Effector CD4-positive, alpha-beta T cell (primary cell): ENCODE measurements at regions not wholly inside any gene's neighbourhood (a gene's known extent, or its start where the extent isn't known, plus 50 kb on each side); places are given as distances from the start of the nearest gene placed in this dataset.

Experiments used
- DNase-seq: peaks from one replicate; pipeline ENCODE4 v3.0.0-alpha.2; 2020

DNA sequence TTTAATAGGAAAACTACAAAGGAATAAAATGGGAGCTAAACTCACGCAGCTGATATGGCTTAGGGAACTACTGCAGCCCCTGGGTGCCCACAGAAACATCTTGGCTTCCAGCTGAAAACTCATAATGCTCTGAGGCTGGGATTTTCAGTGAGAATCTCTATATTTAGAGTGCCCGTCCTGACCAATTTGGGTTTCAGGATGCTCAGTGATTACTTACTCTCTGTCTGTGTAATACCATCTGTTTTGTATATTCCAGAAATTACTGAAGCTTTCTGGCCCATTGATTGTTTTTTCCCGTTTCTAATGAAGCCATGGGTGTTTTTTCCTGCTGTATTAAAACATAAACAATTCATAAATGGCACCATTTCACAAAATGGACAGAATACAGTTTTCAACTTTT lies 50.6 kb upstream of the ZNF385D start:
- no peak for DNase-seq

DNA sequence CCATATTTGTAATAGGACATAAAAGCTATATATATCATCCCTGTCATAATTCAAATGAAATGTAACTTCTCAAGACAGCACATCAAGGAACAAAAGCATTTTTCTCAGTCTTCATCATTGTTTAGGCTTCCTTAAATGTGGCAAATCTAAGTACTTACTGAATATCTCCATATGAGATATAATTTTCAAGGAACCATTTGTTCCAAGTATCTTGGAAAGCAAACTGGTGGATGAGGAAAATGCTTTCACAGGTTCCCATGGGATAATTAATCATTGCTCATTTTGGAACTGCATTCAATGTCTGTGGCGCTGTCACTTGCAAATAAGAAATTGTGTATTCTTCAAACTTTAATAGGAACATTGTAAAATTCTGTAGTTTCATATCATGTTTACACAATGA lies 52.6 kb upstream of the ZNF385D start:
- no peak for DNase-seq

DNA sequence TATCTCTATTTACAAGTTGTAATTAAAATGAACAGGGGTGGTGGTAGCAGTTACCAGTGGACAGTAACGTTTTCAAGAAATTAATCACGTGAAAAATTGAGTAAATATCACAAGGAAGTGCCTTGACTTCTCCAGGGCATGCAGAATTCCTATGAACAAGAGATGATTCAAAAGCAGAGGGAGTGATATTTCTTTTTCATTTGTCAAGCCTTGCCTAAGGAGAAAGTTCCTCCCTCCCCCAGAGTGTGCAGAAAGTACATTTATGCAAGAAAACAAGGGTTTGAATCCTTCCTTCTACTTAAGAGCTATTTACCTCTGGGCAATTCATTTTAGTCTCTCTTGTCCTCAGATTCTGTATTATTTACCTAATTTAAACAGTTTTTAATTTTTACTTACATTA lies 53.3 kb upstream of the ZNF385D start:
- DNase-seq = no peak

DNA sequence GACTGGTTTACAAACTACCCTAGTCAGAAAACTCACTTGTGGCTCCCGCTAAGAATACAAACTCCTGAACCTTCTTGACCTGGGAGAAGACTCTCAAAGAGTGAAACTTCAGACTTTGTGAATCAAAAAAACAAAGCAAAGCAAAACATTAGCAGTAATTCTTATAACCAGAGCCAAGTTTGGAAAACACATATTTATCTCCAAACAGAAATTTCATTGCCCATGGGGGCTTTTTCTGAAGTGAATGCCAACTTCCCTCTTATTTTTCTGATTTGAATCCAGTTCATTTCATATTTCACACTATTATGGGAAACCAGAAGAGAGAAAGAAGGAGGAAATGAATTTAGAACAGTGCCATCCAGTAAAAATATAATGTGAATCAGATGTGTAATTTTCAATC lies 55.7 kb upstream of the ZNF385D start:
- no peak for DNase-seq

DNA sequence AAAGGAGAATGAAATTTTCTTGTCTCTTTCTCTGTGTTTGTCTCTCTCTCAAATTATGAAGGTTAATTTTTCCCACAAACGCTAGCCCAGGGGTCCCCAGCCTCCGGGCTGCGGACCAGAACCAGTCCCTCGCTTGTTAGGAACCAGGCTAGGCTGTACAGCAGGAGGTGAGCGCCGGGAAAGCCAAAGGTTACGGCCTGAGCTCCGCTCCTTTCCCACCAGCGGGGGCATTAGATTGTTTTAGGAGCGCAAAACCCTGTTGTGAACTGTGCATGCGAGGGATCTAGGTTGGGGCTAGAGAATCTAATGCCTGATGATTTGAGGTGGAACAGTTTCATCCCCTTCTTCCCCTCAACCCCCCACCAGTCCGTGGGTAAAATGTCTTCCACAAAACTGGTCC lies 74.7 kb upstream of the ZNF385D start:
- no peak for DNase-seq

DNA sequence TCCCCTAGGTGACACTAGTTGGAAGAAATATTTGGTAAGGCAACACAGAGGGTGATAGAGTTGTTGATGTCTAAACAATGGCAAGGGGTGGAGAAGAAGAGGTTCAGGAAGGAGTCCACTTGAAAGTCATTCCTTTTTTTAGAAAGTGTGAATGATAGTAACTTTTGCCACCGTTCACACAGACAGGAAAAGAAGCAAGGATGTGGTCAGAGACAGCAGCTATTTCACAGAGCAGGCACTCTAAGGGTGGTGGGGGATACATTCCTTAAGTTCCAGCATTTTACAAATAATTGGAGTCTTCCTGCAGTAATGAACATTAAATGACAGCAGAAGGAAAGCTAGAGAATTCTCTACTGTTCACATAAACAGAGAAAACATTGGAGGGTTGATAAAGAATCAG lies 75.4 kb upstream of the ZNF385D start:
- no peak for DNase-seq

DNA sequence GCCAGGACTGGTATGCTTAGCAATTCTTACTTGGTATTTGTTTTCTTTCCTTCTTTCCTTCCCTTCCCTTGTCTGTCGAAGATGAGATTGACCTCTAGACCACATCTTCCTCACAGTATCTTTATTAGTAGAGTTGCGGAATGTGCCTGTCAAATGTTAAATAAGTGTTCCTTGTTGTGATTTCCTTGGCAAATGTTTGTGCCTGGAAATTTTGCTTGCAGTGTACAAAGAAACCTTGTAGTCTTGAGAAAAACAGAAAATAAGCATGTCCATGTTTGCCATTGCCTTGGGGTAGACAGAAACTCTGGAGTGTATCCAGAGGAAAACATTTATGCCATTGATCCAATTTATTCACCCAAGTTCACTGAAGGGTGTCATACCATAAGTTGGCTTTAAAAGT lies 79.5 kb upstream of the ZNF385D start:
- DNase-seq = no peak

DNA sequence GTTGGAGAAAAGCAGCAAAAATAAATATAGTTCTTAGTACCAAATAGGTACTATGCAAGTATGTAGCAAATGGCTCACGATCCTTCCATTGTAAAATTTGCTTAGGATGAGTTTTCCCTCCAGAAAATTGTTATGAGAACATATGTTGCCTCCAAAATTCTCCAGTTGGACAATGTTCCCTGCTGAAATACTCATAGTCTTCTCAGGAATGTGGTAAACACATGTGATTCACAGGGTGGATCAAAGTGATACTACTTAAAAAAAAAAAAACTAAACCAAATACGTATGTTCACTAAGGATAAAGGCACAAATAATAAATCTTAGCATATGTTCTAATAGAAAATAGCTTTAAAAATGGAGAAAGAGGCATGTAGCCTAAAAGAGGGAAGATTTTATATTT lies 84.3 kb upstream of the ZNF385D start:
- DNase-seq = no peak

DNA sequence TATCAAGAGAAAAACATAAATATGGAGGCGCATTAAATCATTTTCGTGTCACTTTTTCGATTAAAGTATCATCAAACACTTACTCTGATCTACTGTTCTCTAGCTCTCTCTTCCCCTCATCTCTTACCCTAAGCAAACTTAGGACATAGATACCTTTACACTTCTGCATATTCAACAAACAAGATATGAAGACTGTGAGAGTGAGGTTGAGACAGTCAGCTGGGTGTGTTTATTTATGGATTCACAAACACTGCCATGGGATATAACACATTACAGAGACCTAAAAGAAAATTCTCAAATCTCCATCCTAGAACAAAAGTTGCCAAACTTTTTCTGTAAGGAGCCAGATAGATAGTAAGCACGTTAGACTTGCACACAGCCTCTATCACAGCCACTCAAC lies 85.2 kb upstream of the ZNF385D start:
- DNase-seq = no peak

DNA sequence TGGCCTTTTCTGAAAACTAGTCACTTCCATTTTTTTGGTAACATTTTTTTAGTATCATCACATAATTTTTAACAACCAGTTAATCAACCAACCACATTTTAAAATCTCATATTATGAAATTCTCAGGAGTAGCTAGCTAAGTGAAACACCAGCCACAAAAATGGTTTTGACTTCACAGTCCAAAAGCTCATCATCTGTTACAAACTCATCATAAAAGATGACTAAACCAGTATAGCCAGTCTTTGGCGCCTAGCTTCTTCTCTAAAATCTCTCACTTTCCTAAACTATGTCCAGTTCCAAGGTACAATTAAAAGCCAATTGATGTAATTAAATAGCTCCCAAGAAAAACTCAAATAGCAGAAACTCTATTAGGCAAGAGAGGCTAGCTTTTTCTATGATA lies 88.2 kb upstream of the ZNF385D start:
- no peak for DNase-seq

DNA sequence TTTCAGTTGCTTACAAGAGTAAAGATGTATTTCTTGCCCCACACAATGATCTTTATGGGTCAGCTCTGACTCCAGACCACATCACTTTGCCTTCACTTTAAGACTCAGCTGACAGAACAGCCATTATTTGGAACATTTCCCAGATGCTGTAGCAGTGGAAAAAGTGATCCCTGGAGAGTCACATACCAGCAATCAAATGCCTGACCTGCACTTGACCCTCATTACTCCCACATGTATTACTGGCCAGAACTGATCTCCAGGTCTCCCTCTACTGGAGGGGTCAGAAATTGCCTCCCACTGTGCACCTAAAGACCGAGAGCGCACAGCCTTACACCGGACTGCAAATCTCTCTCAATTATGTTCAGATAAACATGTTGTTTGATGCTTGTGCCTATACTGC lies 88.6 kb upstream of the ZNF385D start:
- no peak for DNase-seq

DNA sequence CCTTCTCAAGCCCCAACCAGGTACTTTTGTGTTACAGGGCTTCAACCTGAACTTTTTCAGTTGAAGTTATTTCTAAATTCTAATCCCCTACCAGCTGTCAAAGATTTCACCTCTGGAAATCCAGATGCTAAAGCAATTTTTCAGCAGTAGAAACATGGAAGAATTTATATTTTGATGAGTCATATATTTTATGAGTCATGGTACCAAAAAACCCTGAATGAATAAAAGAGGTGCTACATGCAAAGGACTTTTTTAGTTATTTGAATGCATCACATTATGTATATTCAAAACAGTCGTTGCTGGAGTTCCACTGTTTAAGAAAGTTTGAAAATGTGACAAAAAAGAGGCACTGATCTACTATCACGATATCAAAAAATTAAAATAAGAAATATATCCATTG lies 96.0 kb upstream of the ZNF385D start:
- no peak for DNase-seq

DNA sequence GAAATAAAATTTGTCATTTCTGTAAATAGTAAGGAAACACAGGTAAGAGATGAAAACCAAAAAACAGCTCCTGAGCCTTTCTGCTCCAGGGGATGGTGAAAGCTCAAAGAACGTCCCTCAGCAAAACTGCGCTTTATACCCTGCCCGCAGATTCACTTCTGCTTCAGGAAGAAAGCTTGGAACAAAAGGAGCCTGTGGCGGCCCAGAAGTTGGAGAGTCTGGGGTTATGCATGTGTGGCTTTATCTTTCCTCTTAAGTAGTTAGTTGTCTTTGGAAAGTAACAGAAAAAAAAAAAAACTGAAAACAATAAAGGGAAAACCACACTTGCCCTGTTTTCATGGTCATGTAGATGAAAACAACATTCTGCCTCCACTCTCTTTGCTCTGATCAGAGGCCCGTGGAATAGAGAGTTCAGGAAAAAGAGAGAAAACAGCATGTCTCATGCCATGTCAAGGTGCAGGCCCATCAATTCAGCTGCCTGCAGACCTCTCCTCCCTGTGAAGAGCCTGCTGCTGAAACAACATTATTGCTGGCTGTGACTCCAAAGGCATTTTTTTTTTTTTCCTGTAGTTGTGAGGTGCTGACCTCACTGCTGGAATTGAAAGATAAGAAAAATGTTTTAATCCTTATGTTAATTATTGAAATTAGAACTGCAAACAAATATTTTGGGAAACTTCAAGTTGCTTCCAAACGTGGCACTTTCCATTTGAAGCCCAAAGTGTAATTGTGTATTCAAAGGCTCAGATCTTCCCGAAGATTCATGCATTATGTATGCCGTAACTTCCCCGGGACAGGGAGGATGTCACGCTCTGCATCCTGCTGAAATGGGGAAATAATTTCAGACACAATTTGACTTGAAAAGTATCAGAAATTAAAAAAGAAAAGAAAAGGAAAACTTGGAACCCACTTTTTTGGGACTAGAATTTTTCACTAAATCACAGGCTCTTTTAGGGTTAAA lies 108.4 kb upstream of the ZNF385D start:
- DNase-seq = no peak

DNA sequence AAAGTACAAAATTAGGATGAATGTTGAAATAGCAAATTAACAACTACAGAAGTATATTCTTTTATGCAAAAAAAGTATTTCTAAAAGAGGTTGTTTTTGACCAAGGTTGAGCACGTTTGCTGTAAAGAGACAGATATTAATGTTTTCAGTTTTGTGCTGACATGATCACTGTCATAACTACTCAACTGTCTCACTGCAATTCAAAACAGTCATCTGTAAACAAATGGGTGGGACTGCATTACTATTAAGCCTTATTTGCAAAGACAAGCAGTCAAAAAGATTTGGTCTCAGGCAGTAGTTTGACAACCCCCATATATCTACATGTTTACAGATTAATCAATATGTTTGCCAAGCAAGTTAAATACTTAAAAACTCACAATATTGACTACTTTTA lies 109.1 kb upstream of the ZNF385D start:
- no peak for DNase-seq

DNA sequence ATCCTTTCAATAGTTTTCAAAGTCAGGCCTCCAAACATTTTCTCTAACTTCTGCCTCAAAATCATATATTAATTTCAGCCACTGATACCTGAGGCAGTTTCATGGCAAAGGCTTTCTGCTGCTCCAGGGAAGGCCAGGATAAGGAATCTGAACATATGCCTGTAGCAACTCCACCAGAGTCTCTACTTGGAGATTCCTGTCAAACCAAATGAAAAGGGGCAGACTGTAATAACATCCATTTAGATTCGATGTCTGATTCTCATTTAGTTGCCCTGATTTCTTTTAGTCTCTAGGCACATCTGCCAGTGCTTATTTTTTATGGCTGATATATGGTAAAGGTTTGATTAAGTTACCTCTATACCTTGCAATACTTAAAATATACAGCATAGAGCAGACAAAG lies 109.6 kb upstream of the ZNF385D start:
- no peak for DNase-seq

DNA sequence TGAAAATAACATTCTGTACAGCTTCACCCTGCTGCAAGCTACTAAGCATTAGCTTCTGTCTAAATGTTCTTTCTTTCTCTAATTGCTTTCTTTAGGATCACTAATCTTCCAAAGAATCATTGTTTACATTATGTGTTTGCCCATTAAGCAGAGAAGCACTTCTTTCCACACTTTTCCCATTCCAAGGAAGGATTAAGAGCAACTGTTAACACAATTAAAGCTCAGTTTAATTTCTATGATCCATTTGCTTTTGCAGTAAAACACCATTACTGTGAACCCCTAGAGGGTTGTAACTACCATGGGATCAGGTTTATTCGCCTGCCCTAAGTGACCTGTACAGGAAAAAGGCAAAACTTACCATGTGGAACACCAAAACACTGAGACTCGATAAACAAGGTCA lies 125.8 kb upstream of the ZNF385D start:
- DNase-seq = no peak

DNA sequence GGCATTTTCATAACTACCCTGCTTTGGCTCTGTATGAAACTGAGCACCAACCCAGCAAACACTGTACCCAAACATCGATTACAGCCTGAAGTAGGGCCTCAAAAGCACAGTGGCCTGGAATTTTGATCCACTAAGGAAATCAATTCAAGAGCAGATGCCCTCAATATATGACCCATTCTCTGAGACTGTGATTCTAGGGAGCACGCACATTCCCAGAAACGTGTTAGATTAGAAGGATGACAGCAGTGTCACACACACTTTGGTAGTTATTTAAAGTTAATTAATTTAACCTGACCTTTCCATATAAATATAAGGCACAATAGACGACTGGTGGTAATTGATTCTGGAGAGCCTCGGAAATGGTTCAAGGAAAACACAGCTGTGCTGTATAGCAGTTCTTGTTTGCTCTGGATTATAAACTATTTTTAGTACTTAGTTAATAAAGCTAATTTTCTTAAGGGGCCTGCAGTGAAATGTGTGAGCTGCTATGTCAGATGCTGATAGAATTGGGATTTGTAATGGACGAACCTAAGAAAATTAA lies 126.3 kb upstream of the ZNF385D start:
- no peak for DNase-seq

DNA sequence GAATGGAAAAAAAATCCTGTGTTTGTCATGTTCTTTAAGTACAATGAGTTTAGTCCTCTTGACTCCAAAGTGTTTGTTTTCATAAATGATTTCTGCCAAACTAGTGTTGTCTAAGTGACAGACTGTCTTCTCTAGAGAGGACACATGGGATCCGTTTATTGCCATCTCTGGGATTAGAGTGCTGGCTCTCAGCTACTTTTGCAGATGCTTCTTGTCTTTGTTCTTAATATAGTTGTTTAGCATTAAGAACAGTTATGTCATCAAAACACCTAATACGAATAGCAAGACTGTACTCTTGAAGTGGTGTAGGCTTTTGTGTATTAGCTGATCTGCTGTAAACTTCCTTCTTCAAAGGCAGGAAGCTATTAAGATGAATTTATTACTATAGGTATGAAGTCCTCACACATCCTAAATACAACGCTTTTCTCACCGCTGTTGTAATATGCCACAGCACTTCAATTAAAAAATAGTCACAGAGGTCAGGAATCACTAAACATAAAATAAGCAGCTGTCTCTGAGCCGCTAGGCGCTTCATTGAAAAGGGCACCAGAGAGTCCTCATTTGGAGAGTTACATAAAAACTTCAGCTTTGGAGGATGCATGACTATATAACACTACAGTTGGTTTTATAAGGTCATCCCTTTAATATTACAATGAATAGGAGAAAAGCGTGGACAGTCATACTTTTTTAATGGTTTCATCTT lies 128.3 kb upstream of the ZNF385D start:
- DNase-seq = no peak

DNA sequence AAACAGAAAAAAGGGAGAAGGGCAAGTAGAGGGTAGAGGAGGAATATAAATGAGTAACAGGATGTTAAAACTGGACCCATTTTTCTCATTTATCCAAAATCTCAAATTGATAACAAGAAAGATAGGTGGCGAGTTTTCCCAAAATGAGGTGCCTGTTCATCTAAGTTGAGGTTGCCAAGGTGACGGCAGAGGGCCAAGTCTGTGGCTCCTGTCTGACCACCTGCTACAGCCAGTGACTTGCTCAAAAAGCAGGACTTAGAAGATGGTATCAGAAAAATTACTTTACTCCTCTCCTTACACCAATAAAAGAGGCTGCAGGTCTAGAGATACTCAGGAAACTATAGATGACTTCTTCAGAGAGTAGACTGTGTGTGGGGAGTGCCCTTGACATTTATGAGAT lies 137.6 kb upstream of the ZNF385D start:
- no peak for DNase-seq

DNA sequence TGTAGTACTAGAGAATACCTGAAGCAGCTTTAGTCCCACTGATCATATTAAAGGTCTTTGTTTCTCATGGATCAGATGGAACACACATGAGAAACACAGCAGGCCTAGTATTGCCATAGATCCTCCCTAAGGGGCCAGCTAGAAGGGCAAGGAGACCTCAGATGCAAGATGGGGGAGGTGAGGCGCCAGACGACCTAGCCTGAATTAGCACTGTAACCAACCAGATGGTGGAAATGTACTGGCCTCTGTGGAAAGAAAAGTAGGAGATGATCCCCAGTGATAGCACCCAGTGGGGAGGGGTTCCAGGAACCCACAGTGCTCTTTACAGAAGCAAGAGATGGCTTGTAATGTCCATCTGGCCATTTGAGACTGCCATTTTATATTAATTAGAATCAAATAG lies 138.2 kb upstream of the ZNF385D start:
- DNase-seq = no peak

DNA sequence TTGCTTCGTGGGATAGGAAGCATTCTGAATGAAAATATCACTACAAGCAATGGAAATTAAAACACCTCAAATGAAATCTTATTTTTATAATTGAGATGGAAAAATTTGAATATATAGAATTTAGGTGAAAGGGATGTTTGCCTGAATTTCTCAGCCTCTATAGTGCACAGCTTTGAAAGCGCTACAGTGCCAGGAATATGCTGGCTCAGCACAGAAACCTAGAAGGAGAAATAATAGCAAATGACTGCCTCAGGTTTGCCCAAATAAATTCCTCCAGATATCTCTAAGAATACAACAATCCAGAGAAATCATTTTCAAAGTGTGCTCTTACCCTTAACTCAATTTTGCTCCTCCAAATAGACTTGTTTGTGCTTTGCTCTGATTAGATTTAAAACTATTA lies 141.1 kb upstream of the ZNF385D start:
- DNase-seq = no peak

DNA sequence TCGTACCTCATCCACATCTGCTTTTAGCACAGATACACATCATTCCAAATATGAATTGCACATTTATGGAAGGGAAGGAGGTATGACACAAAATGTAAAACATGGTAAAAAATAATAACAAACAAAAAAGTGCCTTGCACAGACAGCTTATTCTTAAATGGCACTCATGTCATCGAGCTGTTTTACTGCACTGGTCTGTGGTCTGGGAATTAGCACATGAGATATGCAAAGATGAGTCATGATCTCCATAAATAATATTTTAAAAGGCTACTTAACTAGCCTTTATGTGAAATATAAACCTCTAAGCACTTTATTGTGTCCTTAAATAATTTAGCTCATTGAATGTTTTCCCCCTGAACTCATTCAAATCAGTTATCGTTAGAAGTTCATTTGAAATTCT lies 142.2 kb upstream of the ZNF385D start:
- no peak for DNase-seq

DNA sequence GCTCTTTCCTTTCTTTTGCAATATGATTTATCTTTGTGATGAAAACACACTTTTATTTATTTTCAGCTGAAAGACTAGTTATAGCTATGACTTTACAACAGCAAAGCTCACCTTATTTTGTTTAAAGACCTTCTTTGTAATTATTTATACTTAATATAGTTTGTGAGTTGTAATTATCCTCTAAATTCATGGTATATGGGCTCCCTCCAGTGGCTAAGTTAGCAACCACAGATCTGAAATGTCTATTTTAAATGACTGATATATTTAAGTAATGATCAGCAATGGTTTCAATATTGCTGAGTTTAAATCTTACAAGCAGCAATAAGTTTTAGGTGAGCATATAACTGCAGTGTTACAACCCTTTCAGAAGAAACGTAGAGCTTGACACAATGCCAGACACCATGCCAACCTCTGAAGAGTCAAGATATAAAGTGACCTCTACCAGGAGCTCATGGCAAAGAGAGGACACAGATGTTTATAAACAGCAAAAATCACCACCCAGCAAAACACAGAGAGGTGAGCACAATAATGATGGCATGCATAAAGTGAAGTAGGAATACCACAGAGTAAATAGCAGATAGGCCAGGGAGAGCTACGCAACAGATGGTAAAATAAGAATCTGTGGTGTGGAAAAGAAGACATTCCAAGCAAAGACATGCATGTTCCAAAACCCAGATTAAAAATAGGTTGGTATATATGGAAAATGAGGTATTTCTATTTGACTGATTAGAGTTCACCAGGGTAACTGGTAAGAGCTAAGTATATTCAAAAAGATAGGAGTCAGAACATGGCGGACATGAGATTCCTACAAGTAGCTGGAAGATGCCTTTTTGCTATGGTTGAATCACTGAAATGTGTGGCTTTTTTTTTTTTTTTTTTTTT lies 143.7 kb upstream of the ZNF385D start:
- no peak for DNase-seq
